ENCODE measurements at regions not wholly inside any gene's neighbourhood (a gene's known extent, or its start where the extent isn't known, plus 50 kb on each side); places are given as distances from the start of the nearest gene placed in this dataset.

GRCh38 chr7:108846471-108846870 lies 276.8 kb downstream of the DNAJB9 start:
- intact Hi-C loops (cut with DNase I) = no loop called here
- no peak overlapping the region for H3K27ac ChIP-seq
- 70 to 78% methylated on average over 7 of the region's 7 CpGs for WGBS, 2 donors
- H3K9me3 ChIP-seq = no peaks in the 10 kb centered on the region
- TF ChIP-seq CTCF (IDR thresholded peaks at IDR 0.05) (no peak), POLR2A (IDR thresholded peaks at IDR 0.05) (no peak)
- no peak for DNase-seq
- no peaks in the 10 kb centered on the region for H3K36me3 ChIP-seq
- H3K27me3 ChIP-seq = no peaks in the 10 kb centered on the region
- H3K4me3 ChIP-seq (replicated peaks in 1 of 3) = no peak overlapping the region
- no peaks in the 10 kb centered on the region for H3K4me1 ChIP-seq

GRCh38 chr7:108848486-108848885 lies 278.8 kb downstream of the DNAJB9 start:
- TF ChIP-seq CTCF (IDR thresholded peaks at IDR 0.05) (no peak), POLR2A (IDR thresholded peaks at IDR 0.05) (no peak)
- Histone ChIP-seq H3K27me3 (no peaks in the 10 kb centered on the region), H3K36me3 (no peaks in the 10 kb centered on the region), H3K4me1 (no peaks in the 10 kb centered on the region), H3K9me3 (no peaks in the 10 kb centered on the region), H3K4me3 (replicated peaks in 1 of 3) (no peak overlapping the region), H3K27ac (no peak overlapping the region)
- intact Hi-C loops (cut with DNase I) = no loop called here
- no peak for DNase-seq
- 89 to 91% methylated on average over 5 of the region's 5 CpGs for WGBS, 2 donors

- H3K9me3 ChIP-seq = no peaks in the 10 kb centered on the region
- no peaks in the 10 kb centered on the region for H3K27me3 ChIP-seq
- intact Hi-C loops (cut with DNase I) = no loop called here
- no peak overlapping the region for H3K27ac ChIP-seq
- H3K4me3 ChIP-seq (replicated peaks in 1 of 3) = no peak overlapping the region
- no peaks in the 10 kb centered on the region for H3K36me3 ChIP-seq
- no peaks in the 10 kb centered on the region for H3K4me1 ChIP-seq
- TF ChIP-seq CTCF (IDR thresholded peaks at IDR 0.05) (no peak), POLR2A (IDR thresholded peaks at IDR 0.05) (no peak)
- no peak for DNase-seq
Measured at GRCh38 chr7:108860615-108861014, 290.9 kb downstream of the DNAJB9 start.

- TF ChIP-seq POLR2A (IDR thresholded peaks at IDR 0.05) = no peak
- no peak for TF ChIP-seq CTCF (IDR thresholded peaks at IDR 0.05)
- H3K4me1 ChIP-seq = no peaks in the 10 kb centered on the region
- no peak overlapping the region for H3K4me3 ChIP-seq (replicated peaks in 1 of 3)
- H3K36me3 ChIP-seq = no peaks in the 10 kb centered on the region
- H3K27ac ChIP-seq = no peak overlapping the region
- intact Hi-C loops (cut with DNase I) = no loop called here
- 76% methylated on average over 1 of the region's 2 CpGs for WGBS, 2 donors
- DNase-seq = no peak
- H3K27me3 ChIP-seq = no peaks in the 10 kb centered on the region
- no peaks in the 10 kb centered on the region for H3K9me3 ChIP-seq
Measured at GRCh38 chr7:108861071-108861470, 291.4 kb downstream of the DNAJB9 start.

- WGBS, 2 donors = 77 to 88% methylated on average over 5 to 7 of the region's 9 CpGs
- Histone ChIP-seq H3K27ac (no peak overlapping the region), H3K9me3 (no peaks in the 10 kb centered on the region), H3K36me3 (no peaks in the 10 kb centered on the region), H3K4me1 (no peaks in the 10 kb centered on the region), H3K4me3 (replicated peaks in 1 of 3) (no peak overlapping the region), H3K27me3 (no peaks in the 10 kb centered on the region)
- no peak for DNase-seq
- no peak for TF ChIP-seq POLR2A (IDR thresholded peaks at IDR 0.05)
- TF ChIP-seq CTCF (IDR thresholded peaks at IDR 0.05) = no peak
- intact Hi-C loops (cut with DNase I) = no loop called here
Measured at GRCh38 chr7:108863227-108863848, 293.7 kb downstream of the DNAJB9 start.

All from thyroid gland (tissue), 4 donors.